SU-DHL-6 (cell line): ENCODE measurements at regions not wholly inside any gene's neighbourhood (a gene's known extent, or its start where the extent isn't known, plus 50 kb on each side); places are given as distances from the start of the nearest gene placed in this dataset.

ENCODE experiments used
- EZH2phosphoT487 ChIP-seq: fragments of 200-600 bp; sonication (generic), shearing (Covaris generic); conservative IDR thresholded peaks from 2 replicates; pipeline ENCODE4 v1.6.1; 2018; ENCODE audit warnings: mild to moderate bottlenecking, antibody characterized with exemption, low read length, moderate library complexity, mixed read lengths
- TF ChIP-seq, protein P1 (sequence below): fragments of 200-600 bp; sonication (generic); IDR thresholded peaks from one replicate; pipeline ENCODE4 v1.5.1; 2017; ENCODE audit warnings: antibody characterized with exemption, mild to moderate bottlenecking, low read length, moderate library complexity; ENCODE audit not compliant: insufficient read depth, poor library complexity, severe bottlenecking

DNA sequence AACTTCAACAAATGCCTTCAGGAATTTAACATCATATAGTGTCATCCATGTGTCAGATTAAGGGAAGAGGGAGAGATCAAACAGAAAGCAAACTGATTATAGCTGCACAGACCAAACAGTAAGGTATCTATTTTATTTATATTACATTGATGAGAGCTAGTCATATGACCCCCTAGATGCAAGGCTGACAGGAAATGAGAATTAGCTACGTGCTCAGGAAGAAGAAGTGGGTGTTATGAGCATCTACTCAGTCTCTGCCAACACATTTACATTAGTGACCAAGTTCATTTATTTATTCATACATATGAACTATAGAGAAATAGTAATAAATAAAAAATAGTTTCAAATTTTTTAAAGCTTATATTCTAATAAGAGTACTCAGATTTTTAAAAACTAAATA lies 787.3 kb downstream of the KCTD16 start:
- TF ChIP-seq, protein P1, sequence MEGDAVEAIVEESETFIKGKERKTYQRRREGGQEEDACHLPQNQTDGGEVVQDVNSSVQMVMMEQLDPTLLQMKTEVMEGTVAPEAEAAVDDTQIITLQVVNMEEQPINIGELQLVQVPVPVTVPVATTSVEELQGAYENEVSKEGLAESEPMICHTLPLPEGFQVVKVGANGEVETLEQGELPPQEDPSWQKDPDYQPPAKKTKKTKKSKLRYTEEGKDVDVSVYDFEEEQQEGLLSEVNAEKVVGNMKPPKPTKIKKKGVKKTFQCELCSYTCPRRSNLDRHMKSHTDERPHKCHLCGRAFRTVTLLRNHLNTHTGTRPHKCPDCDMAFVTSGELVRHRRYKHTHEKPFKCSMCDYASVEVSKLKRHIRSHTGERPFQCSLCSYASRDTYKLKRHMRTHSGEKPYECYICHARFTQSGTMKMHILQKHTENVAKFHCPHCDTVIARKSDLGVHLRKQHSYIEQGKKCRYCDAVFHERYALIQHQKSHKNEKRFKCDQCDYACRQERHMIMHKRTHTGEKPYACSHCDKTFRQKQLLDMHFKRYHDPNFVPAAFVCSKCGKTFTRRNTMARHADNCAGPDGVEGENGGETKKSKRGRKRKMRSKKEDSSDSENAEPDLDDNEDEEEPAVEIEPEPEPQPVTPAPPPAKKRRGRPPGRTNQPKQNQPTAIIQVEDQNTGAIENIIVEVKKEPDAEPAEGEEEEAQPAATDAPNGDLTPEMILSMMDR = no peak
- TF ChIP-seq EZH2phosphoT487 = no peak
